Neutrophil (primary cell): ENCODE measurements at regions not wholly inside any gene's neighbourhood (a gene's known extent, or its start where the extent isn't known, plus 50 kb on each side); places are given as distances from the start of the nearest gene placed in this dataset.

Source experiments
- H3K27ac ChIP-seq: fragments of 200-600 bp; sonication (generic); 2 replicates; pipeline ENCODE4 v1.5.1; 2016; ENCODE audit warnings: mild to moderate bottlenecking, moderate library complexity
- H3K27me3 ChIP-seq: fragments of 200-600 bp; sonication (generic); 2 replicates; pipeline ENCODE4 v1.6.0; 2016; ENCODE audit warnings: mild to moderate bottlenecking
- H3K36me3 ChIP-seq: fragments of 200-600 bp; sonication (generic); 2 replicates; pipeline ENCODE4 v1.5.1; 2017
- H3K4me1 ChIP-seq, 2 experiments: fragments of 200-600 bp in 1 of 2; sonication (generic) in 1 of 2; 1 replicate in 1 of 2; 2 replicates in 1 of 2; pipeline versions ENCODE4 v1.5.1 to v1.6.1; 2013 to 2016; ENCODE audit warnings: low read depth in 1 of 2, low read length in 1 of 2, mild to moderate bottlenecking in 1 of 2, moderate library complexity in 1 of 2; ENCODE audit not compliant: control insufficient read depth in 1 of 2, insufficient read depth in 1 of 2
- H3K4me3 ChIP-seq, 2 experiments: fragments of 200-600 bp in 1 of 2; sonication (generic) in 1 of 2; 1 replicate in 1 of 2; 2 replicates in 1 of 2; pipeline ENCODE4 v1.5.1; 2013 to 2016; ENCODE audit warnings: low read depth in 1 of 2, low read length in 1 of 2, mild to moderate bottlenecking in 1 of 2, moderate library complexity in 1 of 2
- H3K9me3 ChIP-seq: fragments of 200-600 bp; sonication (generic); 2 replicates; pipeline ENCODE4 v1.5.1; 2016
- CTCF ChIP-seq: fragments of 200-600 bp; sonication (generic); IDR thresholded peaks from 2 replicates; pipeline ENCODE4 v1.5.1; 2016; ENCODE audit warnings: antibody characterized with exemption

DNA sequence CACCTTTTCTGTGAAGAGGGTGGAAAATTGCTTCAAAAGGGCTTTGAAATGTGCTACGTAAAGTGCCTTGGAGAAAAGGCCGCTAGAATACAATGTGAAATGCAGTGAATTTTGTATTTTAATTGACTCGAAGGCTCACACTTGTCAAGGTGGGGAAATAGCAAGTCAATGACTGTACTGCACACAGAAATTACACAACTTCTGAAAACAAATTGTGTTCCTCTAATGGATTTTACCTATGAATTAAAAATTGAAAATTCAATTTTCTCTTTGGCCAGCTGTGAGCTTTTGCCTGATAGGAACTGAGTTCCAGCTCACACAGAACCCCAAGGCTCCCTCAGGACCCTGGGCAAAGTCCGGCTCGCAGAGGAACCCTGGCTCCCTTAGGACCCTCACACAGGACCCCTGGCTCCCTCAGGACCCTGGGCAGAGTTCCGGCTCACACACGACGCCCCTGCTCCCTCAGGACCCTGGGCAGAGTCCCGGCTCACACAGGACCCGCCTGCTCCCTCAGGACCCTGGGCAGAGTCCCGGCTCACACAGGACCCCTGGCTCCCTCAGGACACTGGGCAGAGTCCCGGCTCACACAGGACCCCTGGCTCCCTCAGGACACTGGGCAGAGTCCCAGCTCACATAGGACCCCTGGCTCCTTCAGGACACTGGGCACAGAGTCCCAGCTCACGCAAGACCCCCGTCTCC, 324.9 kb downstream of the UQCRFS1 start:
- Histone ChIP-seq H3K36me3 (no peaks in the 10 kb centered on the region), H3K4me1 (peaks cover 0 to 6% of the 10 kb centered on the region in 2 experiments)

DNA sequence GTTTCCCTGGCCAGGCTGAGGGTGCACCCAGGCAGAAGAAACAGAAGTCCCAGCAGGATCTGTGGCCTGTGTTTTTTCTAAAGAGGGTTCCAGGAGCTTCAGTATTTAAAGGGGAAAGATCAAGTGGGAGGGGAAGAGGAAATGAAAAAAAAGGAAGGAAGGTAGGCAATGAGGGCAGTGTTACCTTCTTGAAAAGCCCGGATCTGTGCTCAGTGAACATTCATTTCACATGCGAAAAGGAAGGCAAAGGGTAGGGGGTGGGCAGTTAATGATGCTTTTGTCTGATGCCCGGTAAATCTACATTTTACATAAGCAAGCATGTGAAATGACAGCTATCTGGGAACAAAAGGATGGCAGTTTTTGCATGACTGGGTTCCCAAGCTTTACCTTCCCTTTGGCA, 326.2 kb downstream of the UQCRFS1 start:
- H3K27ac ChIP-seq, result no peak overlapping the region
- no peak overlapping the region for H3K4me3 ChIP-seq
- no peak for TF ChIP-seq CTCF
- no peaks in the 10 kb centered on the region for H3K4me1 ChIP-seq
- H3K36me3 ChIP-seq, result no peaks in the 10 kb centered on the region
- H3K27me3 ChIP-seq, result peaks cover 5% of the 10 kb centered on the region
- H3K9me3 ChIP-seq, result no peaks in the 10 kb centered on the region

More for the DNA sequence above, 324.9 kb downstream of the UQCRFS1 start:
- no peaks in the 10 kb centered on the region for H3K9me3 ChIP-seq
- TF ChIP-seq CTCF, result no peak
- peaks cover 5% of the 10 kb centered on the region for H3K27me3 ChIP-seq
- no peak overlapping the region for H3K27ac ChIP-seq
- H3K4me3 ChIP-seq, result no peak overlapping the region

DNA sequence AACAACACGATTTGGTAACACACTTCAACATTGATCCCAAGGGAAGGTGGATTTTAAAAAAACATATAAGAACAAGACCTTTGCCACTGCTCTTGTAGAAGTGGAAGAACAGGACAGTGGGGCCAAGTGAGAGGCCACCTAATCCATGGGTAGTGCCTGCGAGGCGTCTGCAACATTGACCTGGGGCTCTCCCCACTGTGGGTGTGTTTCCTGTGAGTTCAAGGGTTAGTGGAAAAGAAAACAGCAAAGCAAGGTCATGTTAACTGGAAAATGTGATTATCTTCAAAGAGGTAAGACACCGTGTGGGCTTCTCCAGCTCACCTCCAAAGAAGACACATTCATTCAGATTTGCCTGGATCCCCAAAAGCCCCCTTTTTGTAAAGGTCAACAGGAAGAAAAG, 327.0 kb downstream of the UQCRFS1 start:
- Histone ChIP-seq H3K27ac (no peak overlapping the region), H3K27me3 (peaks cover 6% of the 10 kb centered on the region), H3K36me3 (no peaks in the 10 kb centered on the region), H3K4me3 (no peak overlapping the region), H3K4me1 (no peaks in the 10 kb centered on the region), H3K9me3 (no peaks in the 10 kb centered on the region)
- TF ChIP-seq CTCF, result no peak

- Histone ChIP-seq H3K27me3 (peaks cover 10% of the 10 kb centered on the region), H3K4me1 (no peaks in the 10 kb centered on the region), H3K4me3 (no peak overlapping the region), H3K36me3 (no peaks in the 10 kb centered on the region), H3K9me3 (no peaks in the 10 kb centered on the region), H3K27ac (no peak overlapping the region)
- TF ChIP-seq CTCF, result no peak
Observed at GRCh38 chr19:28884786-28885476, 328.0 kb downstream of the UQCRFS1 start.

- Histone ChIP-seq H3K36me3 (no peaks in the 10 kb centered on the region), H3K4me3 (no peak overlapping the region), H3K27me3 (peaks cover 10% of the 10 kb centered on the region), H3K27ac (no peak overlapping the region), H3K4me1 (no peaks in the 10 kb centered on the region), H3K9me3 (no peaks in the 10 kb centered on the region)
- TF ChIP-seq CTCF, result no peak
Observed at GRCh38 chr19:28883241-28883693, 329.7 kb downstream of the UQCRFS1 start.
